ENCODE measurements at regions not wholly inside any gene's neighbourhood (a gene's known extent, or its start where the extent isn't known, plus 50 kb on each side); places are given as distances from the start of the nearest gene placed in this dataset.
"Not testable (repeated sequence)": the region's sequence is repeated elsewhere in the genome, so short reads cannot be mapped to it uniquely, and the experiment has no call there.

- no peak for DNase-seq
Measured at GRCh38 chr2:18067588-18068384, 189.3 kb downstream of the KCNS3 start.

GRCh38 chr2:18066894-18067293 is 188.4 kb downstream of the KCNS3 start:
- no peak for DNase-seq

DNA sequence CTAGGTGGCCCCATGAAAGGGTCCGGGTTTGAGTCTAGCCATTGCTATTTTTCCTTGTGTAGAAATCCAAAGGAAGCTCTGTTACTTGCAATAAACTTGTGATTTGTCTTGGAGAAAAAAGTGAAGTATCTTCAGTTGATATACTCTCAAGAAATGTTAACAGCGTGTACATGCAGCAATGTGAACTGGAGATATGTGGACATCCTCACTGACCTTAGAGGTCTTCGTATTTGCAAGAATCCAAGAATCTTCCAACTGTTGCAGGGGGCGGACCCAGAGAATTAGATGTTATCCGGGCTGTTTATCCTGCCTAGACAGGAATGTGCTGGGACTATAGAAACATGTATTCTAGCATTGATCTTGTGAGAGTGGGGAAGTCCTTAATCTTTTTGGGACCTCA is 187.6 kb downstream of the KCNS3 start:
- no peak for DNase-seq

DNA sequence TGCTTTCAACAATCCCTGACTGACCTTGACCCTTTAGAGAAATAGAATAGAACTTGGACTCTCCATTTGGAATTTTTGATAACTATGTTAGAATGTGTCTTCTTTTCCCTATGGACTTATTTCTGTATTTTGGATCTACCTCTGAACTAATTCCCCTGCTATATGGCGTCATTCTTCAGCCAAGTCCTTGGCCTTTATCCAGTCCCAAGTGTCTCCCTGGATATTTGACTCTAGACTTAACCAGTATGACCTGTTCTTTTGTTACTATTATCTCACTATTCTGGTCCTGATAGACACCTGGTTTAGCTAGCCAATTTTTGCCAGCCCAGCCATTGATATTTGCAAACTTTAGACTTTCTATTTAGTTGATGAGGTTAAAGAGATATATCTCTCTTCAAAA is 186.8 kb downstream of the KCNS3 start:
- no peak for DNase-seq

DNA sequence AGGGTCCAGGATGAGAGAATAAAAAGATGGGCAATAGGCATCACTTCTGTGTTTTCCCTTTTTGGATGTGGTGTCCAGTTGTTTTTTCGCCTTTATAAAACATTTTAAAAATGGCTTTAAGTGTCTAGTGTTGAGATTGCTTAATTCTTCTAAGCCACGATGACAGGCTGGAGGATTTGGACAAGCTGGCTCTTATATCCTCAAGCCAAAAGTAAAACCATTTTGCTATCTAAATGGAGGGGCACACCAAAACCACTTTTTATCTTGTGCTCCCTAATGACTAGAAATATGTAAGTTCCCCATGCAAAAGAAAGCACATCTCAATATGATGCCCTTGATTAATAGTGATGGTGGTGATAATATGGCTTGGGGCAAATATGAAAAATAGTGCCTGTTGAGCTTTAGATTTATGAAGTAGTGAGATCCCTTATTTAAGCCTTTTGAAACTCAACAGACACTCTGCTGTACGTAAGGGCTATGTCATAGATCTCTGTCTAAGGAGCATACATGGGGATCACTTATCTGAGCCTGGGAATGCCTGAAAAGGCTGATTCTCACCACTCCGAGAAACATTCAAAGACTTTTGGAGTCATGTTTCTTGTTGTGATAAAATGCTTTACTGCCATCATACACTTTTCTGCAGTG is 185.5 kb downstream of the KCNS3 start:
- no peak for DNase-seq

DNA sequence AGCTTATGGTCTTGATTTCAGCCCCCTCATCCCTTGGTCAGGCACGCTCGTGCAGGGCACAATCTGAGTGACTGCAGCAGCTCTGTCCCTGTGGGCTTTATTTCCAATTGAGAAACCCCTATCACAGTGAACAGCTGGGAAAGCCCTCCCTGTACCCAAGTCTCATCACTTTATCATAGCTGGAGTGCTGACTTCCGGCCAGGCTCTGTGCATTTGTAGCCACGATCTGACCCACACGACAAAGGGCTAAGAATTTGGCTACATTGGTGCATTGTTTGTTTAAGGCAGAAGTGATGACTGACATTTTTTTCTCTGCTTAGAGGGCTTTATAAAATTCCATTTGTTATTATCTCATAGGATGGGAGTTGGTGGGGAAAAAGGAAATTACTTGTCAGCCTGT is 184.4 kb downstream of the KCNS3 start:
- DNase-seq = no peak

- DNase-seq = no peak
Measured at GRCh38 chr2:18061717-18062116, 183.2 kb downstream of the KCNS3 start.

DNA sequence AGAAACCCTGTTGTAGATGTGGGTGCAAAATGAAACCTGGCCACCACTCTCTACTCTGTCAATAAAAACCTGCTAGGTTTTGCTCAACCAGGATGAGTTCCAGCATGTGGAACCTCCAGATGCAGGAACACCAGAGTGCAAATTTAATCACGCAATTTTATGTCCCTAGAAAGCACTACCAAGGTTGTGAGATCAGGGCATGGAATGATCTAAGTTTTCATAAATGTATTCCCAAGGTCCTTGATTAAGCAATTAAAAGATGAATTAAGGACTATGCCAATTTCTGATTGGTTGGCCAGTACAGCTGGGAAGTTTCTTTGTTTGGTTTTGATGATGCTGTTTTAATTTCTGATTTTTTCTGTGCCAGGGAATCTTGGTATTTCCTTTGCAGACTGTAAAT is 179.2 kb downstream of the KCNS3 start:
- DNase-seq = no peak

DNA sequence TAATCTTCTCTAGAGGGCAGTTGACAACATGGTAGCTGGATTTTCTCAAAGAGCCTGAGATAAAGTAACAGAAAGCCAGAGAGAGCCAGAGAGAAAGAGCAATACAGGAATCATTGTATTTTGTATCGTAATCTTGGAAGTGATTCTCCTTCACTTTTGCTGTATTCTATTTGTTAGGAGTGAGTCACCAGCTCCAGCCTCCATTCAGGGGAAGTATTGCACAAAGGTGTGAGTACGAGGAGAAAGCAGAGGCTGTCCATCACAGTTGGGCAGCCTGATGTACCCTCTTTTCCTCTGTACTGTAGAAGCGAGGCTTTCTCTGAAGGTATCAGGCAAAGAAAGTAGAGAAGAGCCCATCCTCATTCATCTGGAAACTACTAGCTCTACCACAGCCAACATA is 176.8 kb downstream of the KCNS3 start:
- no peak for DNase-seq

DNA sequence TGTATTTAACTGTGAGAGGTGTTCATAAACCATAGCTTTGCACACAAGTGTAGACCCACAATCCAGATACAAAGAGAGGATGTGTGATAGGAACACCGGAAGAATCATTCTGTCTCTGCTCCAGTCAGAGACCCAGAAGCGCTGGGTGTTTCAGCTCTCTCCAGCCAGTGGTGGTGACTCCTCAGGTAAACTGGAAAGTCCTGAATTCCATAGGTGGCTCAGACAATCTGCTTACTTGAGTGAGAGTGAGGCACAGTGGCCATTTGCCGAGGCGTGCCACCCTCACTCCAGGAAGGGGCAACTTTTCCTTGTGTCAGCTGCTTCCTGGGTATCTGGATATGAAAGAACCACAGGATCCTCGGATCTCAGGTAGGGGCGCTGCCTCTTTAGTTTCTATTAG is 171.5 kb downstream of the KCNS3 start:
- no peak for DNase-seq

GRCh38 chr2:18049325-18049724 is 170.9 kb downstream of the KCNS3 start:
- DNase-seq = no peak

- no peak for DNase-seq
Measured at GRCh38 chr2:18047896-18048657, 169.6 kb downstream of the KCNS3 start.

- DNase-seq = no peak
Measured at GRCh38 chr2:18047213-18047611, 168.7 kb downstream of the KCNS3 start.

DNA sequence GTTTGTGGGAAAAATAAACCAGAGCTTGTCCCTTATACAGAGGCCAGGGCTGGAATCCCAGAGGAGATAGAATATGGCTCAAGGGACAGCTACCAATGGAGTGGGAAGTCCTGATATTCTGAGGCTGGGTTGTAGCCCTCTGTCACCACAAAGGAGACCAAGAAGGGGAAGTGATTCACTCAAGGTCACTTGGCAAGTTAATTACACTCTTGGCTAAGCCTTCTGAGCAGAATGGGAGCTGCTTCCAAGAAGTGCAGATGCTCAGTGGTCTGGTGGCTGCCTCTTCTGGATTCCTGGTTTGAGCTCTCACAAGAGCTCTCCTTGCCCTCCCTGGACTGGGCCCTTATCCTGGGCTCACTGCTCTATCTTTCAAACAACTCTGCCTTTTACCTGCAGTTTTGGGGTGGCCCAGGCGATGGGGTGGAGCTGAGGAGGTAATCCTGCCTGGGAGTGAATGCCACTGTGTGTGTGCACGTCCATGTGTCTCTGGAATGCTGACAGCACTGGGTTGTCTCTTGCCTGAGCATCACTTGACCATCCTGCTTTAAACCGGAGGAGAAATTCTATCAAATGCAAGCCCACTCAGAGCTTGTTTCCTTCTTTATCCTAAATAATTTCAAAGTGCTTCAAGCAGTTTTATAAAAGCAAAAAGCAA is 168.2 kb downstream of the KCNS3 start:
- DNase-seq = no peak

DNA sequence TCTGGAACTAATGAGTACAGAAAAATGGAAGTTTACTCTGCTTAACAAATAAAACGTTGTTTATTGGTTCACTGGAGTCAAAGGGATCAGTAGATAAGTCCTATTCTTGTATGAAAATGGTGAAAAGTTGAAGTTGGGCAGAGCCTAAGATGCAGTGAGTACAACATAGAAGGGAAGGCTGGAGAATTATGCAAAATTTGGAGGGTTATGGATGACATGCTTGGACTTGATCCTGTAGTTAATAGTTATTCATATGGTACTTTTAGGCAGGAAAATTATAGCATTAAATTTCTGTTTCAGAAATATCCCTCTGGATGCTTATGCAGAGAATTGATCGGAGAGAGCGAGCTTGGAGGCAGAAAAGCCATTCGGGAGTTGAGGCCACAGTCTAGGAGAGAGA is 167.6 kb downstream of the KCNS3 start:
- DNase-seq = no peak

DNA sequence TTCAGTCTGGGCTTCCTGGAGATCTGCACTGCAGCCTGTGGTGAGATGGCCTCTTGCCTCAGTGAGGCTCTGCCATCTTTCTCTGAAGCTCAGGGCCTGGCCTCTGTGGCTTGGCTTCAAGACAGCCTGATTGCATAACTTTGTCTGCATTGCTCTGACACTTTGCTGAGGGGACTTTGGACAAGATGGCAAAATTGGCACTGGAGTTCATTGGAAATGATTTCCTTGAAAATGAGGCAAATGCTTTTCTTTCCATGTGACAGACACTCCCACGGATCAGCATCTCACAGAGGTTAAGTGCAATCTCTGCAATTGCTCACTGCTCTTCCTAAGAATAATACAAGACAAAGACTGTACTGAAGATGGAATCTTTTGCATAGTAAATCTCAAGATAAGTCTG is 166.8 kb downstream of the KCNS3 start:
- DNase-seq = no peak

DNA sequence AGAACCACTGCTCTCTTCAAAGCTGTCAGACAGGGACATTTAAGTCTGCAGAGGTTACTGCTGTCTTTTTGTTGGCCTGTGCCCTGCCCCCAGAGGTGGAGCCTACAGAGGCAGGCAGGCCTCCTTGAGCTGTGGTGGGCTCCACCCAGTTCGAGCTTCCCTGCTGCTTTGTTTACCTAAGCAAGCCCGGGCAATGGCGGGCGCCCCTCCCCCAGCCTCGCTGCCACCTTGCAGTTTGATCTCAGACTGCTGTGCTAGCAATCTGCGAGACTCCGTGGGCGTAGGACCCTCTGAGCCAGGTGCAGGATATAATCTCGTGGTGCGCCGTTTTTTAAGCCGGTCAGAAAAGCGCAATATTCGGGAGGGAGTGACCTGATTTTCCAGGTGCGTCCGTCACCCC is 138.9 kb downstream of the KCNS3 start:
- not testable (repeated sequence) for DNase-seq

GRCh38 chr2:18009891-18010290 is 131.4 kb downstream of the KCNS3 start:
- DNase-seq = no peak

- no peak for DNase-seq
Measured at GRCh38 chr2:18005411-18005810, 126.9 kb downstream of the KCNS3 start.

DNA sequence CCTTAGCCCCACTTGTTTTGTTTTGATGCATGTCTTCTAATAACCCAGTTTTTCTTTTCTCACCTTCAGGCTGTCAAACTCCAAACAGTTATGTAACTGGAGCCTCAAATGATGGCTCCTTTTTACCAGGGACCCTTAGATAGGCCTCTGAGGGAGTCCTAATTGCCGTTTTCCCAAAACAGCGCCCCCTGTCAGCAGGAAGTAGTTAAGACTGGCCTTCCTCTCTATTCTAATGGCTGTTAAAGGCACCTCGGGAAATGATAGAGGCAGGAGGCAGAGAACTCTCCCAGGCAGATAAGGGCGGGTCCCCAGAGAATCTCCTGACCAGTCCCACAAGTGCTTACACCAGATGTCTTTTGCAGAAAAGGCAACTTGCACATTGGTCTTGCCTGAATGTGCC is 123.2 kb downstream of the KCNS3 start:
- no peak for DNase-seq

DNA sequence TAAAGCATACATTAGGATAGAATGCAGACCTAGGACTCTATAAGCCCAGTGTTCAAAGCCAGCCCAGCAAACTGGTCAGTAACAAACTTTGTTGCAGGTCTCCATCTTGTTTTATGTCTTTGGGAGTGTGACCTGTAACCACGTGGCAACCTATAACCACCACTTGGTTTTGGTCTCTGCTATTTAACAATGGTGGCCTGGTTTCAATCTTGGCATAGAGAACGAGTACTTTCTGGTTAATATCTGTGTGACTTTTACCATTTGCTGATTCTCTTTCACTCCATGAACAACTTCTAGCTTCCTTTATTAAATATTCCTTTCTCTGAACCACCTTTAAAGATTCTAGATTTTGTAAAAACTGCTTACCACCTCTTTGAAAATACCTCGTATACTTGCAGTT is 118.5 kb downstream of the KCNS3 start:
- DNase-seq = no peak

GRCh38 chr2:17995593-17995992 is 117.1 kb downstream of the KCNS3 start:
- DNase-seq = no peak
